OCI-LY1 (cell line): ENCODE measurements at regions not wholly inside any gene's neighbourhood (a gene's known extent, or its start where the extent isn't known, plus 50 kb on each side); places are given as distances from the start of the nearest gene placed in this dataset.

ENCODE experiments used
- CTCF ChIP-seq: fragments of 200-600 bp; sonication (generic), shearing (Covaris generic); IDR thresholded peaks from 2 replicates; pipeline ENCODE4 v1.5.1; 2017; ENCODE audit warnings: mild to moderate bottlenecking, antibody characterized with exemption, low read length, moderate library complexity, mixed read lengths
- EZH2 ChIP-seq: fragments of 200-600 bp; sonication (generic), shearing (Covaris generic); IDR thresholded peaks from 2 replicates; pipeline ENCODE4 v1.8.0; 2017; ENCODE audit warnings: borderline replicate concordance, mixed run types, mild to moderate bottlenecking, antibody characterized with exemption, low read length, moderate library complexity, mixed read lengths

DNA sequence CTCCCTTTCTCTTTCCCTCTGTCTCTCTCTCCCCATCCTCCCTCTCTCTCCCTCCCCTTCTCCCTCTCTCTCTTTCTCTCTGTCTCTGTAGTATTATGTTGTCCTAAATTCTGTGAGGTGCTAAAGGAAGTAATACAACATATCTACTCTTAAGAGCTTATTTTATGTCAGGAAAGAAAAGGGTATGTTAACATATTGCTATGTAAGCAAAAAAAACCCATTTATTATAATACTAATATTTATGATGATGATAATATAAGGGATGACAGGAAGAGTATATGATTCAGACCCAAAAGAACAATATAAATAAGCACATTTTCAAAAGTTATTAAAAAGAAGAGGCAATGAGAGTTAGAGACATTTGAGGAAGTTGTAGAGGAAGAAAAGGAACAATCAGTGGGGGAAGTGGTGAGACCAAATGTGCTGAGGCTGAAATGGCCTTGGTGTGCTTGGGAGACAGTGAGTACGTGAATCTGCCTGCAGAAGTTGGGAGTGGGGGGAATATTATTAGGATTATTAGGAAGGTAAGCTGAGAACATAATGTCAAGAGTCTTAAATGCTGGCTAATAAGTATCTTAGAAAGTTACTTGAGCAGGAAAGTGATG lies 303.6 kb upstream of the FERMT1 start:
- TF ChIP-seq CTCF, result no peak
- no peak for TF ChIP-seq EZH2
